ENCODE measurements at regions not wholly inside any gene's neighbourhood (a gene's known extent, or its start where the extent isn't known, plus 50 kb on each side); places are given as distances from the start of the nearest gene placed in this dataset.

DNA sequence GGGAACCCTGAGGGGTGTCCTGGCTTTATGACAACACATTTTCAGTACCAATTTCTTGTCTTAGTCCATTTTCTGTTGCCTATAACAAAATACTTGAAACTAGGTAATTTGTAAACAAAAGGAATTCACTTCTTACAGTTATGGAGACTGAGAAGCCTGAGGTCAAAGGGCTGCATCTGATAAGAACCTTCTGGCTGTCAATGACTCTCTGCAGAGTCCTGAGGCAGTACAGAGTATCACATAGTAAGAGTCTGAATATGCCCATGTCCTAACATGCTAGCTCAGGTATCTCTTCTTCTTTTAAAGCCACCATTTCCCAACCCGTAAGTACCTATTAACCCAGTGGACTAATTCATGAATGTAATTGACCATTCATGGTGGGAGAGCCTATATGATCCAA is 1458.6 kb upstream of the EYS start:
- no peak for DNase-seq (ENCODE audit: low read depth)

DNA sequence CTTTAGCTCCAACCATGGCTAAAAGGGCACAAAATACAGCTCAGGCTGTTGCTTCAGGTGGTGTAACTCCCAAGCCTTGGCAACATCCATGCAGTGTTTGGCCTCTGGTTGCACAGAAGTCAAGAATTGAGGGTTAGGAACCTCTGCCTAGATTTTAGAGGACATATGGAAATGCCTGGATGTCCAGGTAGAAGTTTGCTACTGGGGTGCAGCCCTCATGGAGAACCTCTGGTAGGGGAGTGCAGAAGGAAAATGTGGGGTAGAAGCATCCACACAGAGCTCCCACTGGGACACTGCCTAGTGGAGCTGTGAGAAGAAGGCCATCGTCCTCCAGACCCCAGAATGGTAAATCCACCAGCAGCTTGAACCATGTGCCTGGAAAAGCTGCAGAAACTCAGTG is 1453.8 kb upstream of the EYS start:
- TF ChIP-seq, protein P1, sequence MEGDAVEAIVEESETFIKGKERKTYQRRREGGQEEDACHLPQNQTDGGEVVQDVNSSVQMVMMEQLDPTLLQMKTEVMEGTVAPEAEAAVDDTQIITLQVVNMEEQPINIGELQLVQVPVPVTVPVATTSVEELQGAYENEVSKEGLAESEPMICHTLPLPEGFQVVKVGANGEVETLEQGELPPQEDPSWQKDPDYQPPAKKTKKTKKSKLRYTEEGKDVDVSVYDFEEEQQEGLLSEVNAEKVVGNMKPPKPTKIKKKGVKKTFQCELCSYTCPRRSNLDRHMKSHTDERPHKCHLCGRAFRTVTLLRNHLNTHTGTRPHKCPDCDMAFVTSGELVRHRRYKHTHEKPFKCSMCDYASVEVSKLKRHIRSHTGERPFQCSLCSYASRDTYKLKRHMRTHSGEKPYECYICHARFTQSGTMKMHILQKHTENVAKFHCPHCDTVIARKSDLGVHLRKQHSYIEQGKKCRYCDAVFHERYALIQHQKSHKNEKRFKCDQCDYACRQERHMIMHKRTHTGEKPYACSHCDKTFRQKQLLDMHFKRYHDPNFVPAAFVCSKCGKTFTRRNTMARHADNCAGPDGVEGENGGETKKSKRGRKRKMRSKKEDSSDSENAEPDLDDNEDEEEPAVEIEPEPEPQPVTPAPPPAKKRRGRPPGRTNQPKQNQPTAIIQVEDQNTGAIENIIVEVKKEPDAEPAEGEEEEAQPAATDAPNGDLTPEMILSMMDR (IDR thresholded peaks at IDR 0.05; ENCODE audit: low read length, missing control alignments) = no peak
- H3K4me3 ChIP-seq (replicated peaks; ENCODE audit: low read depth, low read length) = no peak overlapping the region
- no peak for DNase-seq (ENCODE audit: low read depth)

More for the DNA sequence above, 1458.6 kb upstream of the EYS start:
- no peak overlapping the region for H3K4me3 ChIP-seq (replicated peaks; ENCODE audit: low read depth, low read length)
- TF ChIP-seq, protein P1 (IDR thresholded peaks at IDR 0.05; ENCODE audit: low read length, missing control alignments) = no peak

DNA sequence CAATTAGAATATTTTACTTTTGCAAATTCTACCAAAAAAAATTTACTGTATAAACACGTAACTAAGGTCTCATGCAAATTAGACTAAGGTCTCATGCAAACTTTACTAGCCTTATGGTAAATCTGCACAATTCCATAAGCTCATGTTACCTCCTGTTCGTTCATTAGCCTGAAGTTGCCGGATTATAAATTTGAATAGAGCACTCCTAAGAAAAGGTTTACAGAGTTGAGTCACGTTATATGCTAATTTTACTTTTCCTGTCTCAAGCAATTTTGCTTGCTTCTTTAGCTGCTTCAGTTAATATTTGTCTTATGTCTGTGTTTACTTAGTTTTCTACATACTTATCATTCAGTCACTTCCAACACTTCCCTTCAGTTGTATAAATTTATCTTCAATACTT is 1434.0 kb upstream of the EYS start:
- DNase-seq (ENCODE audit: low read depth) = no peak
- H3K4me3 ChIP-seq (replicated peaks; ENCODE audit: low read depth, low read length) = no peak overlapping the region
- TF ChIP-seq, protein P1 (IDR thresholded peaks at IDR 0.05; ENCODE audit: low read length, missing control alignments) = no peak

DNA sequence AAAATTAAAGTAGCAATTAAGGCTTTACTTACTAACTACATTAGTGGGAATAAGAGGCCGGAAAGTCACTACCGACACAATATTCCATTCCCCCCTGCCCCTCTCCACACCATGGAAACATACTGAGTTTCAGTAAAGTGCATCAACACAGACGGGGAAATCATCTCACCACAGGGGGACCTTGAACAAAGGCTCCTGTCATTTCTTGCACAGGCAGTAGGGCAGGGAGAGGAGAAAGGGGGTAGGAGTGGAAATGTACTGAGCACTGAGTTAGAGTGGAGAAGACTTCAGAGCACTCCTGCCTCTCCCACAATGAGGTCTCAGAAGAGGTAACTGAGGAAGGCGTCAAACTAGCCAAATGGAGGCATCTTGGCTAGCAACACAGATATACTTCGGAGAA is 1426.9 kb upstream of the EYS start:
- no peak overlapping the region for H3K4me3 ChIP-seq (replicated peaks; ENCODE audit: low read depth, low read length)
- no peak for DNase-seq (ENCODE audit: low read depth)
- TF ChIP-seq, protein P1 (IDR thresholded peaks at IDR 0.05; ENCODE audit: low read length, missing control alignments) = no peak

DNA sequence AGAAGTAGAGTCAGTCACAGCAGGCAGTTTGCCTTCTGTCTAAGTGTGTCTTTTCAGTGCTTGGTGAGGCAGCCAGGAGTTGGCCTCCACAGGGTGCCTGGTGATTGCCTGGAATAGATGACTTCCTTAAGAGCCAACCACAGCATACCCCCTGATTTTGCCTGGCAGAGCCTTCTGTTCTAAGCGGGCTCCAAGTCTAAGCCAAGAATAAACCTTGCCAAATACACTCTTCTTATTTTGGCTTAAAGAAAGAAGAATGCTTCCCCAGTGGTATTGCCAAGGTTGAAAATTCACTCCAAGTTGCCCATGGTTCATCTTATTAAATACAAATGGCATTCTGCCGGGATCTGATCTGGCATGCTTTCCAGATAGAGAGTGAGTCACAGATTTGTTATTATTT is 1424.8 kb upstream of the EYS start:
- TF ChIP-seq, protein P1 (IDR thresholded peaks at IDR 0.05; ENCODE audit: low read length, missing control alignments) = no peak
- no peak overlapping the region for H3K4me3 ChIP-seq (replicated peaks; ENCODE audit: low read depth, low read length)
- DNase-seq (ENCODE audit: low read depth) = peak; percentile 18

DNA sequence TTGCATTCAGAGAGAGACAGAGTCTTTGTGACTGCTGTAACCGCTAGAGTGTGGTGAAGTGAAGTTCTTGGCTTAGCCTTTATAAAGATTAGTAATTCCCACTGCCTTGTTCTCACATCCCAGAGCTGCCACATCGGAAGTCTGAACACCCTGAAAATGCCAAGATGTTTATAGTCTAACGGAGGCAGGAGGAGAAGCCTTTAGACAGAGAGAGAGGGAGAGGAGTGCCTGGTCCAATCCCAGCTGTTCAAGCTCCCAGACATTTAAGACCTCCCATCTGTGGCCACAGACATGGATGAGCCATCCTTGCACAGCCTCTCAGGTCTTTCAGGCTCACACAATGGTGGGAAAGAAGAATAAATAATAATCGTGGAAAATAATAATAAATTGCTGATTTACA is 1422.8 kb upstream of the EYS start:
- TF ChIP-seq, protein P1 (IDR thresholded peaks at IDR 0.05; ENCODE audit: low read length, missing control alignments) = no peak
- H3K4me3 ChIP-seq (replicated peaks; ENCODE audit: low read depth, low read length) = no peak overlapping the region
- peak; percentile 6 for DNase-seq (ENCODE audit: low read depth)

DNA sequence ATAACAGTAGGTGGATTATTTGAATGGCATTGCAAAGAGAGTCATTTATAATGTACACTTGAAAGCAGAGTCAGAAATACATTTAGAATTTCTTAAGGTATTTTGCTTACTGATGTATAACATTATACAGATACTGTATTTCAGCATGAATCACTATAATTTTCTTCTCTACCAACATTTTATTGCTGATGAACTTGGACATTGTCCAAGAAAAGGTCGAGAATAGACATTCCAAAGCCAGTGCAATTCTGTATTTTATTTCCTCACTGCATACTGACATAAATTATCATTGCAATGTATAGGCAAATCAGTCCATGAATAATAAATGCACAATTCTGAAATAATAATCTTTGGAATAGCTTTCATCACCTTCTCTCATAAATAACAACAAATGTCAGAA is 1420.0 kb upstream of the EYS start:
- H3K4me3 ChIP-seq (replicated peaks; ENCODE audit: low read depth, low read length) = no peak overlapping the region
- TF ChIP-seq, protein P1 (IDR thresholded peaks at IDR 0.05; ENCODE audit: low read length, missing control alignments) = no peak
- no peak for DNase-seq (ENCODE audit: low read depth)

Measured in fibroblast of pulmonary artery (primary cell).